Retinal pigment epithelial cell (primary cell): ENCODE measurements at regions not wholly inside any gene's neighbourhood (a gene's known extent, or its start where the extent isn't known, plus 50 kb on each side); places are given as distances from the start of the nearest gene placed in this dataset.

Experiments
- DNase-seq: peaks from one replicate; pipeline ENCODE4 v3.0.0-alpha.2; 2010; ENCODE audit warnings: low read depth
- H3K4me3 ChIP-seq: 2 replicates; pipeline ENCODE4 v1.5.1; 2011; ENCODE audit warnings: mild to moderate bottlenecking, low read length, control low read depth, moderate library complexity
- CTCF ChIP-seq: conservative IDR thresholded peaks from 2 replicates; pipeline ENCODE4 v1.5.1; 2011; ENCODE audit warnings: low read depth, low read length, control low read depth, inconsistent platforms

GRCh38 chr5:75931175-75931574 lies 152.0 kb upstream of the SV2C start:
- no peak overlapping the region for H3K4me3 ChIP-seq
- DNase-seq: no peak
- TF ChIP-seq CTCF: no peak

GRCh38 chr5:75928992-75929391 lies 154.2 kb upstream of the SV2C start:
- TF ChIP-seq CTCF: no peak
- no peak for DNase-seq
- H3K4me3 ChIP-seq: no peak overlapping the region

GRCh38 chr5:75922480-75922879 lies 160.7 kb upstream of the SV2C start:
- no peak for TF ChIP-seq CTCF
- no peak for DNase-seq
- no peak overlapping the region for H3K4me3 ChIP-seq

- no peak for TF ChIP-seq CTCF
- DNase-seq: no peak
These were observed 162.2 kb upstream of the SV2C start for GRCh38 chr5:75921011-75921410.

GRCh38 chr5:75916144-75916543 lies 167.0 kb upstream of the SV2C start:
- H3K4me3 ChIP-seq: no peak overlapping the region
- DNase-seq: no peak
- no peak for TF ChIP-seq CTCF

More at GRCh38 chr5:75921011-75921410, 162.2 kb upstream of the SV2C start:
- no peak overlapping the region for H3K4me3 ChIP-seq

GRCh38 chr5:75909223-75909622 lies 174.0 kb upstream of the SV2C start:
- no peak for DNase-seq
- H3K4me3 ChIP-seq: no peak overlapping the region
- no peak for TF ChIP-seq CTCF

- no peak for DNase-seq
- H3K4me3 ChIP-seq: no peak overlapping the region
- TF ChIP-seq CTCF: no peak
These were observed 175.5 kb upstream of the SV2C start for GRCh38 chr5:75907651-75908050.
